Thymus (tissue), 11 donors: ENCODE measurements at regions not wholly inside any gene's neighbourhood (a gene's known extent, or its start where the extent isn't known, plus 50 kb on each side); places are given as distances from the start of the nearest gene placed in this dataset.
"Not testable (repeated sequence)": the region's sequence is repeated elsewhere in the genome, so short reads cannot be mapped to it uniquely, and the experiment has no call there.

Source experiments
- DNase-seq, 9 donors: peaks; one replicate each; pipeline ENCODE4 v3.0.0-alpha.2; 2013; ENCODE audit warnings: low spot score in 9 of 9, low read depth in 6 of 9, missing footprints in 1 of 9
- H3K27ac ChIP-seq, 2 donors: one replicate each; pipeline ENCODE4 v1.5.1; 2013; ENCODE audit warnings: control low read depth in 1 of 2, low read depth in 1 of 2, low read length in 1 of 2, mild to moderate bottlenecking in 1 of 2, moderate library complexity in 1 of 2
- H3K27me3 ChIP-seq, 2 donors: one replicate each; pipeline ENCODE4 v1.5.1; 2013; ENCODE audit warnings: low read length in 1 of 2; ENCODE audit not compliant: control insufficient read depth in 2 of 2, insufficient read depth in 1 of 2
- H3K36me3 ChIP-seq, 2 donors: one replicate each; pipeline ENCODE4 v1.5.1; 2013; ENCODE audit warnings: low read length in 1 of 2, mild to moderate bottlenecking in 1 of 2, moderate library complexity in 1 of 2; ENCODE audit not compliant: control insufficient read depth in 2 of 2, insufficient read depth in 2 of 2
- H3K4me1 ChIP-seq, 2 donors: one replicate each; pipeline ENCODE4 v1.5.1; 2013; ENCODE audit warnings: low read length in 2 of 2; ENCODE audit not compliant: control insufficient read depth in 2 of 2, insufficient read depth in 2 of 2
- H3K4me3 ChIP-seq, 2 donors: one replicate each; pipeline ENCODE4 v1.5.1; 2013; ENCODE audit warnings: low read length in 2 of 2, control low read depth in 1 of 2, mild to moderate bottlenecking in 1 of 2
- H3K9me3 ChIP-seq, 2 donors: one replicate each; pipeline ENCODE4 v1.5.1; 2013; ENCODE audit warnings: low read length in 1 of 2, mild to moderate bottlenecking in 1 of 2; ENCODE audit not compliant: control insufficient read depth in 2 of 2, insufficient read depth in 1 of 2
- WGBS: extraction: QIAGEN DNeasy Blood & Tissue Kit; methylation state at CpG from one replicate; pipeline ENCODE4 v1.1.7; 2013; 5-methylcytosine and 5-hydroxymethylcytosine counted together
- donor health status: healthy.

GRCh38 chr6:168376120-168376519, 56.5 kb upstream of the DACT2 start:
- DNase-seq, result no peak
- Histone ChIP-seq H3K4me1 (no peaks in the 10 kb centered on the region), H3K9me3 (peaks cover 9 to 40% of the 10 kb centered on the region in 2 donors), H3K27me3 (no peaks in the 10 kb centered on the region), H3K4me3 (no peak overlapping the region), H3K27ac (no peak overlapping the region), H3K36me3 (no peaks in the 10 kb centered on the region)
- 94% methylated on average over 9 of the region's 9 CpGs for WGBS

DNA sequence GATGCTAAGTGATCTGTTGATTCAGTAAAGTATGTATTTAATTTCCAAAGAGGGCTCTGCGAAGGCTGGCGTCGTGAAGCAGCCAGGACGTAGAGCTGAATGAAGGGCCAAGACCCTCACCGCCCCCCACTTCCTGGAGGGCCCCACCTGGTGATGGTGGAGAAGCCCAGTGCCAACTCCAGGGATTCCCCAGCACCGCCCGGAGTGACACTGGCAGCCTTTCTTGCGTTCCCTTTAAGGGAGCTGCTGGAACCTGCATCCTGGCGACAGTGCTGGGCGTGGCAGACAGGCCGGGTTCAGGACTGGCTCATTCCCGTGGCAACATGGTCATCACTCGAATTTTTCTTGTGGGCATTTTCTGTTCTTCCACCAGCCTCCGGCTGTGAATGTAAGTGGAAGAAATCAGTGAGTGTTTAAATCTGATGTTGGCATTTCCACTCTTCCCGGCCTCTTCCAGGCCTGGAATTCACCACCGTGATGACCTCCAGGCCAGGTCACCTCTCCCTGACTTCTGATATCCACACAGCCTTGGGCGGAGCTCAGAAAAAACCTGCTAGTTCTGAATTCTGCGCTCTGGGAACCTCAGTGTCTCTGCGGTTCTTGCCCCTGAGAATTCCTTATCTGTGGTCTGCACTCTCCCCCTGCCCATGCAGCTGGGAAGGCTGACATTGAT, 57.4 kb upstream of the DACT2 start:
- WGBS, result 83% methylated on average over 19 of the region's 19 CpGs
- H3K27ac ChIP-seq, result no peak overlapping the region

DNA sequence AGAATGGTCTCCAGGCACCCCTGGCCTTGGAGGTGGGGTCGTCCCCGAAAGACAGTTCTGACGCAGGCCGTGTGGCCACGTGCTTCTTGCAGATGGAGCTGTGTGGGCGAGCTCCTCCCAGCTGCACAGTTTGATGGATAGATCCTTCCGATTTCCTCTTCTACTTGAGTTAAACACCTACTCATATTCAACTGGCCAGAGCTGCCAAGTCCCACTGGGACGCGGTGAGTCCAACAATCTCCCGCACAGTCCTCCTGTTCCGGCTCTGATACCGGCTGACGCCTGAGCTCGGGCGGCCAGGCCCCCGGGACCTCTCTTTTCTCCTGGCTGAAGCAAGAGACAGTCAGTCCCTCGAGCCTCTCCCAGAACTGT, 57.9 kb upstream of the DACT2 start:
- 73% methylated on average over 17 of the region's 17 CpGs for WGBS
- H3K27me3 ChIP-seq, result no peaks in the 10 kb centered on the region
- H3K27ac ChIP-seq, result no peak overlapping the region

More for the DNA sequence above, 57.4 kb upstream of the DACT2 start:
- Histone ChIP-seq H3K4me3 (no peak overlapping the region), H3K4me1 (no peaks in the 10 kb centered on the region), H3K36me3 (no peaks in the 10 kb centered on the region), H3K27me3 (no peaks in the 10 kb centered on the region), H3K9me3 (peaks cover 12 to 48% of the 10 kb centered on the region in 2 donors)
- DNase-seq, result no peak

GRCh38 chr6:168377856-168378832, 58.6 kb upstream of the DACT2 start:
- Histone ChIP-seq H3K4me3 (no peak overlapping the region), H3K27ac (no peak overlapping the region), H3K27me3 (no peaks in the 10 kb centered on the region), H3K4me1 (no peaks in the 10 kb centered on the region), H3K9me3 (peaks cover 12 to 58% of the 10 kb centered on the region in 2 donors), H3K36me3 (no peaks in the 10 kb centered on the region)
- no peak for DNase-seq
- 97% methylated on average over 28 of the region's 28 CpGs for WGBS

More for the DNA sequence above, 57.9 kb upstream of the DACT2 start:
- H3K9me3 ChIP-seq, result peaks cover 12 to 52% of the 10 kb centered on the region in 2 donors
- no peak overlapping the region for H3K4me3 ChIP-seq
- H3K4me1 ChIP-seq, result no peaks in the 10 kb centered on the region
- H3K36me3 ChIP-seq, result no peaks in the 10 kb centered on the region
- DNase-seq, result no peak

GRCh38 chr6:168379579-168379978, 60.0 kb upstream of the DACT2 start:
- H3K4me1 ChIP-seq, H3K36me3 ChIP-seq, DNase-seq, H3K27me3 ChIP-seq, H3K27ac ChIP-seq, H3K4me3 ChIP-seq: not testable (repeated sequence)
- peaks cover 12 to 66% of the 10 kb centered on the region in 2 donors for H3K9me3 ChIP-seq
- WGBS, result 87% methylated on average over 20 of the region's 20 CpGs

DNA sequence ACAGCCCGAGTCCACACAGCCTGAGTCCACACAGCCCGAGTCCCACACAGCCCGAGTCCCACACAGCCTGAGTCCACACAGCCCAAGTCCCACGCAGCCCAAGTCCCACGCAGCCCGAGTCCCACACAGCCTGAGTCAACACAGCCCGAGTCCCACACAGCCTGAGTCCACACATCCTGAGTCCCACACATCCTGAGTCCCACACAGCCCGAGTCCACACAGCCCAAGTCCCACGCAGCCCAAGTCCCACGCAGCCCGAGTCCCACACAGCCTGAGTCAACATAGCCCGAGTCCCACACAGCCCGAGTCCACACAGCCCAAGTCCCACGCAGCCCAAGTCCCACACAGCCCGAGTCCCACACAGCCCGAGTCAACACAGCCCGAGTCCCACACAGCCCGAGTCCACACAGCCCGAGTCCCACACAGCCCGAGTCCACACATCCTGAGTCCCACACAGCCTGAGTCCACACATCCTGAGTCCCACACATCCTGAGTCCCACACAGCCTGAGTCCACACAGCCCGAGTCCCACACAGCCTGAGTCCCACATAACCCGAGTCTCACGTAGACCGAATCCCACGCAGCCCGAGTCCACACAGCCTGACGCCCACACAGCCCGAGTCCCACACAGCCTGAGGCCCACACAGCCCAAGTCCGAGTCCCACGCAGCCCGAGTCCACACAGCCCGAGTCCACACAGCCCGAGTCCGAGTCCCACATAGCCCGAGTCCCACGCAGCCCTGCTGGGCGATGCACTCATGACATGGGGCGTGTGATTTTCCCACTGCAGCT, 60.6 kb upstream of the SMOC2 start:
- H3K27ac ChIP-seq, H3K4me1 ChIP-seq, H3K27me3 ChIP-seq, DNase-seq, H3K36me3 ChIP-seq, H3K4me3 ChIP-seq: not testable (repeated sequence)
- peaks cover 12 to 71% of the 10 kb centered on the region in 2 donors for H3K9me3 ChIP-seq
- WGBS, result 95% methylated on average over 38 of the region's 38 CpGs

DNA sequence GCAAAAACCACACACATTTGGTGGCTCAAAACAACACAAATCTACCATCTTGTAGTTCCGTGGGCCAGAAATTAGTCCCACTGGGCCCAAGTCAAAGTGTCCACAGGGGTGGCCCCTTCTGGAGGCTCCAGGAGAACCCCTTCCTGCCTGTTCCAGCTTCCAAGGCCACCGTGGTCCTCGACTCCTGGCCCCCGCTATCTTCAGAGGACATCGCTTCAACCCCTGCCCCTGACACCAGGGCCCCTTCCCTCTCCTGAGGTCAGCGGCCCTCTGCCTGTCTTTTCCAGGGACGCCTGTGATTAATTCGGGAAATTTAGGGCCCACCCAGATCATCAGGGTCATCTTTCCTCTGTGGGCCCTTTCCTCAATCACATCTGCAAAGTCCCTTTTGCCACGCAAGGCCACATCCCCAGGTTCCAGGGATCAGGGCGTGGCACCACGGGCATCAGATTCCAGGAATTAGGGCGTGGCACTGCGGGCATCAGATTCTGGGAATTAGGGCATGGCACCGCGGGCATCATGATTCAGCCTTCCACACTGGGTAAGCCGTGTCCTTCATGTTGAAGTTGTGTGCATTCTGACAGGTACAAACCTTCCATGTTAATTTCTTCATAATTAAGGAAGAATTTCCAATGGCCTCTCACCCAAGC, 59.9 kb upstream of the SMOC2 start:
- WGBS, result 91% methylated on average over 16 of the region's 16 CpGs
- no peak for DNase-seq
- H3K27me3 ChIP-seq, result no peaks in the 10 kb centered on the region

GRCh38 chr6:168381726-168382458, 59.1 kb upstream of the SMOC2 start:
- WGBS, result 96% methylated on average over 24 of the region's 24 CpGs
- Histone ChIP-seq H3K27me3 (no peaks in the 10 kb centered on the region), H3K36me3 (no peaks in the 10 kb centered on the region), H3K27ac (no peak overlapping the region), H3K4me3 (no peak overlapping the region), H3K4me1 (no peaks in the 10 kb centered on the region), H3K9me3 (peaks cover 12 to 75% of the 10 kb centered on the region in 2 donors)
- no peak for DNase-seq

More for the DNA sequence above, 59.9 kb upstream of the SMOC2 start:
- Histone ChIP-seq H3K27ac (no peak overlapping the region), H3K9me3 (peaks cover 12 to 75% of the 10 kb centered on the region in 2 donors), H3K4me1 (no peaks in the 10 kb centered on the region), H3K4me3 (no peak overlapping the region), H3K36me3 (no peaks in the 10 kb centered on the region)
